ENCODE measurements at regions not wholly inside any gene's neighbourhood (a gene's known extent, or its start where the extent isn't known, plus 50 kb on each side); places are given as distances from the start of the nearest gene placed in this dataset.

DNA sequence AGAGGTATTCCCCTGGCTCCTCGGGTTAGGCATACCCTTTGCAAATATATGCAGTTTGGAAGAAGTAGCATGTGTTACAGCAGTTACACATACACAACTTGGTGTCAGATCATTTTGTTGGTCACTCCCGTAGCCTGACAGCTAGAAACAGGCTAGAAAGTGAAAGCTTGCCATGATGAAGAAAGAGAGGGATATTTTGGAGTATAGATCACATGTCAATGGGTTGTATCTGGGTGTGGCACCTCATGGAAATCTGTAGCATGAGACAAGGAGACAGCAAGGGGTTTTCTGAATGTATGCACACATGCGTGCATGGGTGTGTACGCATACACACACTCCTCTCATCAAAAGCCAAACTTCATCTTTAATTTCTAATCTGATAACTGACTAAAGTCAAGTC lies 1914.5 kb upstream of the PIK3C3 start:
- DNase-seq (ENCODE audit: low read depth), result no peak
- TF ChIP-seq, protein P1, sequence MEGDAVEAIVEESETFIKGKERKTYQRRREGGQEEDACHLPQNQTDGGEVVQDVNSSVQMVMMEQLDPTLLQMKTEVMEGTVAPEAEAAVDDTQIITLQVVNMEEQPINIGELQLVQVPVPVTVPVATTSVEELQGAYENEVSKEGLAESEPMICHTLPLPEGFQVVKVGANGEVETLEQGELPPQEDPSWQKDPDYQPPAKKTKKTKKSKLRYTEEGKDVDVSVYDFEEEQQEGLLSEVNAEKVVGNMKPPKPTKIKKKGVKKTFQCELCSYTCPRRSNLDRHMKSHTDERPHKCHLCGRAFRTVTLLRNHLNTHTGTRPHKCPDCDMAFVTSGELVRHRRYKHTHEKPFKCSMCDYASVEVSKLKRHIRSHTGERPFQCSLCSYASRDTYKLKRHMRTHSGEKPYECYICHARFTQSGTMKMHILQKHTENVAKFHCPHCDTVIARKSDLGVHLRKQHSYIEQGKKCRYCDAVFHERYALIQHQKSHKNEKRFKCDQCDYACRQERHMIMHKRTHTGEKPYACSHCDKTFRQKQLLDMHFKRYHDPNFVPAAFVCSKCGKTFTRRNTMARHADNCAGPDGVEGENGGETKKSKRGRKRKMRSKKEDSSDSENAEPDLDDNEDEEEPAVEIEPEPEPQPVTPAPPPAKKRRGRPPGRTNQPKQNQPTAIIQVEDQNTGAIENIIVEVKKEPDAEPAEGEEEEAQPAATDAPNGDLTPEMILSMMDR (IDR thresholded peaks at IDR 0.05; ENCODE audit: insufficient read depth, low read length, poor library complexity, severe bottlenecking), result no peak

DNA sequence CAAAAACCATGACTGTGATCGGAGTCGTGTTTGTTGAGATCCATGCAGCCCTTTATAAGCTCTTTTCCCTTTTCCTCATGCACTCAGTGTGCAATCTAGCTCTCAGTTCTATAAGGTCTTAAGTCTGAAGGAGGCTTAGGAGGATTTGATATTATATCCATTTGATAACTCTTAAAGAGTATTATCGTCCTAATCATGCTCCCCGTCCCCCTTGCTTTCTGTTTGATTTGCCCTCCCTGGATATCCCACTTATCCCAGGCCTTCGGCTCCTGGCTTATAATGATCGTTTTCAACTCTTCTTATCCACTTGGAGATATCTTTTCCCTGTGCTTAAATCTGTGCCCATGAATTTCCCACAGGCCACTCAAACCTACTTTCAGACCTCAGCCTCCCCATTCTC lies 1917.7 kb upstream of the PIK3C3 start:
- Histone ChIP-seq H3K4me3 (ENCODE audit: low read depth, low read length) (no peak overlapping the region), H3K36me3 (ENCODE audit: control insufficient read depth, insufficient read depth, low read length) (no peaks in the 10 kb centered on the region), H3K27me3 (ENCODE audit: control insufficient read depth, insufficient read depth, low read length) (no peaks in the 10 kb centered on the region)
- DNase-seq (ENCODE audit: low read depth), result no peak
- TF ChIP-seq, protein P1 (IDR thresholded peaks at IDR 0.05; ENCODE audit: insufficient read depth, low read length, poor library complexity, severe bottlenecking), result no peak

More for the DNA sequence above, 1914.5 kb upstream of the PIK3C3 start:
- Histone ChIP-seq H3K27me3 (ENCODE audit: control insufficient read depth, insufficient read depth, low read length) (no peaks in the 10 kb centered on the region), H3K4me3 (ENCODE audit: low read depth, low read length) (no peak overlapping the region), H3K36me3 (ENCODE audit: control insufficient read depth, insufficient read depth, low read length) (no peaks in the 10 kb centered on the region)

DNA sequence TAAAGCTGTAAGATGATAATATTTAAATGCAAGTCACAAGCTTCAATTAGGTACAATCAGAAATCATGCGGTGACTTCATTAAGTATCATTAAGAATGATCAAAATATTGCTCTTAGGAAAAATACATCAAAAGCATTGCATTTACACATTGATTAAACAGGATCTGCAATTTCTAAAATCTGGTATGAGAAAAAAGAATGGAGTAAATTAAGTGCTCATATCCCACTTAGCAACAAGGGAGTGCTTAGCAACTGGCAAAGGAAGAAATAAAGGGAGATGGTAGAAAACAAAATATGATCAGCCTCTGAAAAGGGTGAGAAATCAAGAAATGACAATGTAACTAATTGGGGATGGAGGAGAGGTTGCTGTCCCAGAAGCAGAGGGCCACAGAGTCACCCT lies 1918.2 kb upstream of the PIK3C3 start:
- Histone ChIP-seq H3K36me3 (ENCODE audit: control insufficient read depth, insufficient read depth, low read length) (no peaks in the 10 kb centered on the region), H3K27me3 (ENCODE audit: control insufficient read depth, insufficient read depth, low read length) (no peaks in the 10 kb centered on the region), H3K4me3 (ENCODE audit: low read depth, low read length) (no peak overlapping the region)
- DNase-seq (ENCODE audit: low read depth), result no peak
- TF ChIP-seq, protein P1 (IDR thresholded peaks at IDR 0.05; ENCODE audit: insufficient read depth, low read length, poor library complexity, severe bottlenecking), result no peak

DNA sequence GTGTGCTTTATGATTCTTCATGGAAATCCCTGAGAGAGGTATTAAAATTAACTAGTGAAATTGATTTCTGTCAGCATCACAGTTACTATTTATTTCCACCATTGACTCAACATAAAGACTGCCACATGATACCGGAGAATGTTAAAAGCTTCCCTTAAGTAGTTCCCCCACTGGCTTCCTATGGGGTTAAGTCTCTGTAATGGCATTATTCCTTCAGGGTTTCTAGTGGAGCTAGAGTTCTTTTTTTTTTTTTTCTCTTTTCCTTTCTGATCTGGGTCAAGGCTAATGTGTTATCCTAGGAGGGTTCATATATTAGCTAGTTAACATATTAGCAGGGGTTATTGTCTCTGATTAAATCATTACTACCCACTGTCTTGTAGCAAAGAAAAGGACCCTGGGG lies 1919.1 kb upstream of the PIK3C3 start:
- TF ChIP-seq, protein P1 (IDR thresholded peaks at IDR 0.05; ENCODE audit: insufficient read depth, low read length, poor library complexity, severe bottlenecking), result no peak
- H3K27me3 ChIP-seq (ENCODE audit: control insufficient read depth, insufficient read depth, low read length), result no peaks in the 10 kb centered on the region
- H3K4me3 ChIP-seq (ENCODE audit: low read depth, low read length), result no peak overlapping the region
- DNase-seq (ENCODE audit: low read depth), result no peak
- no peaks in the 10 kb centered on the region for H3K36me3 ChIP-seq (ENCODE audit: control insufficient read depth, insufficient read depth, low read length)

DNA sequence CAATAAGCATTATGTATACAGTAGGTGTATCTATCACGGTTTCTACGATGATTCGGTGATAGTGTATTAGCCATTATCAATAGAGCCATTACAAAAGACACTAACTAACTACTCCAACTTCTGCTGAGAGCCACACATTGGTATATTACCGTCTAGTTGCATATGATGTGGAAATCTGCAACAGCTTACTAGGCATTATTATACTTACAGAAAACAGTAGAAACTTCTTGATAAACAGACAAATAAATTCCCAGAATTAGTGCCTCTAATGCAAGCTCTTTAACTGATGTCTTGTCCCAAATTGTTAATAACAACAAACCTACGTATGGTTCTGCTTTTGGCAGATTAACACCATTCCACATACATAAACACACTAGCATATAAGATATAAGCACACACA lies 1923.0 kb upstream of the PIK3C3 start:
- Histone ChIP-seq H3K36me3 (ENCODE audit: control insufficient read depth, insufficient read depth, low read length) (no peaks in the 10 kb centered on the region), H3K27me3 (ENCODE audit: control insufficient read depth, insufficient read depth, low read length) (no peaks in the 10 kb centered on the region), H3K4me3 (ENCODE audit: low read depth, low read length) (no peak overlapping the region)
- TF ChIP-seq, protein P1 (IDR thresholded peaks at IDR 0.05; ENCODE audit: insufficient read depth, low read length, poor library complexity, severe bottlenecking), result no peak
- DNase-seq (ENCODE audit: low read depth), result no peak

DNA sequence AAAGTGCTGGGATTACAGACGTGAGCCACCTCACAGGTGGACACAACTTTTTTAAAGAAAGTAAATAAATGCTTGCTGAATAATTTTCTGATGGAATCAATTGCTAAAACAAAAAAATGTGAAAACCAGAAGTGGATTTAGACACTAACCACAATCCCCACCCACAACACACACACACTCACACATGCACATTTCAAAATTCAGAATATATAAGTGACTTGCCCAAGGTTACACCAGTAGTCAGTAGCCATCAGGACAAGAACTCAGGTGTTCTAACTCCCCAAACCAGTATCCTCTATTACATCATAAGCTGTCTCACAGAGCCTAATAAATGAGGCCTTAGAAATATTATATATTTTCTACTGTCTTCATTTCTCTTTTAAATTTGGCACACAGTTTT lies 1923.6 kb upstream of the PIK3C3 start:
- DNase-seq (ENCODE audit: low read depth), result no peak
- no peak overlapping the region for H3K4me3 ChIP-seq (ENCODE audit: low read depth, low read length)
- TF ChIP-seq, protein P1 (IDR thresholded peaks at IDR 0.05; ENCODE audit: insufficient read depth, low read length, poor library complexity, severe bottlenecking), result no peak
- no peaks in the 10 kb centered on the region for H3K36me3 ChIP-seq (ENCODE audit: control insufficient read depth, insufficient read depth, low read length)
- H3K27me3 ChIP-seq (ENCODE audit: control insufficient read depth, insufficient read depth, low read length), result no peaks in the 10 kb centered on the region

Measured in kidney epithelial cell (primary cell).